Uterus (tissue), 2 donors: ENCODE measurements at regions not wholly inside any gene's neighbourhood (a gene's known extent, or its start where the extent isn't known, plus 50 kb on each side); places are given as distances from the start of the nearest gene placed in this dataset.

Experiments used
- POLR2A ChIP-seq, 2 donors: fragments of 450-650 bp; IDR thresholded peaks; one replicate each; pipeline ENCODE4 v1.6.1; 2016; ENCODE audit warnings: antibody characterized with exemption in 2 of 2, mild to moderate bottlenecking in 1 of 2, moderate library complexity in 1 of 2
- TF ChIP-seq, protein P1 (sequence below), 4 experiments: fragments of 200-600 bp in 2 of 4; fragments of 450-650 bp in 2 of 4; sonication (generic) in 2 of 4; IDR thresholded peaks; one replicate each; pipeline ENCODE4 v1.5.1; 2016 to 2019; ENCODE audit warnings: antibody characterized with exemption in 4 of 4, mild to moderate bottlenecking in 2 of 4, moderate library complexity in 1 of 4

DNA sequence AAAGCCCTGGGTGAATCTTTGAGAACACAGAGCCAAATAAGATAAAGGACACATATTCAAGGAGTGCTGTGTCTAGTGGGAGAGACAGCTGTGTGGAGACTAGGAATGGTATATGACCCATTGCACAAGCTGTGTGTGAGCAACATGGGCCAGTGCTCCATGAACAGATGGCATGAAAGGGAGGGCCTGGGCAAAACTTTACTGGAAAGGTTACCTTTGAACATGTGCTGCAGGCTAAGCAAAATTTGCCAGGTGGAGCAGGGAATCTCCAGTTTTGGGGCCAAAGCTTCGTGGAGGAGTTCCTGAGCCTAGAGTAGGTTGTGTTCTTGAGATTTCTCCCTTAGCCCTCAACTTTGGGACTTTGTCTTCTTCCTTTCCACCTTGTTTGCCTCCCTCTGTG, 446.1 kb upstream of the PROX1 start:
- TF ChIP-seq, protein P1, sequence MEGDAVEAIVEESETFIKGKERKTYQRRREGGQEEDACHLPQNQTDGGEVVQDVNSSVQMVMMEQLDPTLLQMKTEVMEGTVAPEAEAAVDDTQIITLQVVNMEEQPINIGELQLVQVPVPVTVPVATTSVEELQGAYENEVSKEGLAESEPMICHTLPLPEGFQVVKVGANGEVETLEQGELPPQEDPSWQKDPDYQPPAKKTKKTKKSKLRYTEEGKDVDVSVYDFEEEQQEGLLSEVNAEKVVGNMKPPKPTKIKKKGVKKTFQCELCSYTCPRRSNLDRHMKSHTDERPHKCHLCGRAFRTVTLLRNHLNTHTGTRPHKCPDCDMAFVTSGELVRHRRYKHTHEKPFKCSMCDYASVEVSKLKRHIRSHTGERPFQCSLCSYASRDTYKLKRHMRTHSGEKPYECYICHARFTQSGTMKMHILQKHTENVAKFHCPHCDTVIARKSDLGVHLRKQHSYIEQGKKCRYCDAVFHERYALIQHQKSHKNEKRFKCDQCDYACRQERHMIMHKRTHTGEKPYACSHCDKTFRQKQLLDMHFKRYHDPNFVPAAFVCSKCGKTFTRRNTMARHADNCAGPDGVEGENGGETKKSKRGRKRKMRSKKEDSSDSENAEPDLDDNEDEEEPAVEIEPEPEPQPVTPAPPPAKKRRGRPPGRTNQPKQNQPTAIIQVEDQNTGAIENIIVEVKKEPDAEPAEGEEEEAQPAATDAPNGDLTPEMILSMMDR (IDR thresholded peaks at IDR 0.05) = no peak
- no peak for TF ChIP-seq POLR2A (IDR thresholded peaks at IDR 0.05)
